ENCODE measurements at regions not wholly inside any gene's neighbourhood (a gene's known extent, or its start where the extent isn't known, plus 50 kb on each side); places are given as distances from the start of the nearest gene placed in this dataset.

DNA sequence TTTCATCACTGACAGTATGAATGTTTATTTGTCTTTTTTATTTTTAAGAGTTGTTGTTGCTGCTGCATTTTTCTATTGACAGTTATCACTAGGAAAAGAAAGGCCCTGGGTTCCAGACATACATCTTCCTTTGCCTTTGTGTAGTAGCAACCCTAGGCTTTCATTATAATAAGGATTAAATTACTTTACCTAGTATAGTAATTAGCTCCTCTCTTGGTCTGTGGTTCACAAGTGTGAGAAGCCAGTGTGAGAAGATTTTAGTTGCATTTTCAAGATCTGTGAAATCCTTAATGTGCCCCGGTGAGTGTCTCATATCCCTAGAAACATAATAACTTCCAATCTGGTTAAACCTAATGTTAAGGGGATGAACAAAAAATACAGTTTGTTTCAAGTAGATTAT, 799.3 kb upstream of the MAP3K7 start:
- H3K4me3 ChIP-seq (ENCODE audit: low read depth, low read length) = no peak overlapping the region
- TF ChIP-seq, protein P1, sequence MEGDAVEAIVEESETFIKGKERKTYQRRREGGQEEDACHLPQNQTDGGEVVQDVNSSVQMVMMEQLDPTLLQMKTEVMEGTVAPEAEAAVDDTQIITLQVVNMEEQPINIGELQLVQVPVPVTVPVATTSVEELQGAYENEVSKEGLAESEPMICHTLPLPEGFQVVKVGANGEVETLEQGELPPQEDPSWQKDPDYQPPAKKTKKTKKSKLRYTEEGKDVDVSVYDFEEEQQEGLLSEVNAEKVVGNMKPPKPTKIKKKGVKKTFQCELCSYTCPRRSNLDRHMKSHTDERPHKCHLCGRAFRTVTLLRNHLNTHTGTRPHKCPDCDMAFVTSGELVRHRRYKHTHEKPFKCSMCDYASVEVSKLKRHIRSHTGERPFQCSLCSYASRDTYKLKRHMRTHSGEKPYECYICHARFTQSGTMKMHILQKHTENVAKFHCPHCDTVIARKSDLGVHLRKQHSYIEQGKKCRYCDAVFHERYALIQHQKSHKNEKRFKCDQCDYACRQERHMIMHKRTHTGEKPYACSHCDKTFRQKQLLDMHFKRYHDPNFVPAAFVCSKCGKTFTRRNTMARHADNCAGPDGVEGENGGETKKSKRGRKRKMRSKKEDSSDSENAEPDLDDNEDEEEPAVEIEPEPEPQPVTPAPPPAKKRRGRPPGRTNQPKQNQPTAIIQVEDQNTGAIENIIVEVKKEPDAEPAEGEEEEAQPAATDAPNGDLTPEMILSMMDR (IDR thresholded peaks at IDR 0.05; ENCODE audit: borderline replicate concordance, insufficient read depth, low read depth, low read length) = no peak

DNA sequence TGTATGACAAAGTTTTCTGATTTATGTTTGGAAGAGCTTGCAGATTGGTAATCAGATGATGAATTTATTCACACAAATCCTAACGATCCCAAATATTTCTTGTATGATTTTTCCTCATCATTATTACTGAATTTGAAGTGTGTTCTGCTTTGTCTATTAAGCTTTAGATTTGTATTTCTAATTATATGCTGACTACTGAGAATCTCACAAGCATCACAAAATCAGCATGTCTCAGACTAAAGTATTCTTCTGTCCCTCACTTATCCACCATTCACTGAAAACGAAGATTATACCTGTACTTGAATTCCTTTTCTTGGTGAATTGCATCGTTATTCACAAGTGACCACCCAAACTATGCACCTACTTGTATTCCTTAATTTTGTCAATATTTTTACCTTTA, 796.3 kb upstream of the MAP3K7 start:
- TF ChIP-seq, protein P1 (IDR thresholded peaks at IDR 0.05; ENCODE audit: borderline replicate concordance, insufficient read depth, low read depth, low read length) = no peak
- H3K4me3 ChIP-seq (ENCODE audit: low read depth, low read length) = no peak overlapping the region

DNA sequence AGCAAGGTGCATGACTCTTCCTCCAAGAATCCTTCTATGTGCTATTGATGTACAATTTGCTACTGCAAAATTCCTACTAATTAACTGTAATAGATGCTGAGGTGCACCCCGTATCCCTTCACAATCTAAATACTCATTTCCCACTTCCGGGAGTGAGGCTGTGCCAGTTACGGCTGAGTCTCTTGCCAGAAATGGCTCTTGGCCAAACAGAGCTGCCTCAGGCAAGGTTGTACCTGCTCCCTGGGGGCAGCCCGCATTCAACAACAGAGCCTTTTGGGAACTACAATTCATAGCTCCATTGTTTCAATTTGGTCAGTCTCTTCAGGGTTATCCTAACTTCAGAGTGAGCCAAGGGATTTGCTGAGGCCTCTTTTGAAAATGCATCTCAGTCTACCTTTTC, 789.8 kb upstream of the MAP3K7 start:
- TF ChIP-seq, protein P1 (IDR thresholded peaks at IDR 0.05; ENCODE audit: borderline replicate concordance, insufficient read depth, low read depth, low read length) = no peak
- no peak overlapping the region for H3K4me3 ChIP-seq (ENCODE audit: low read depth, low read length)

DNA sequence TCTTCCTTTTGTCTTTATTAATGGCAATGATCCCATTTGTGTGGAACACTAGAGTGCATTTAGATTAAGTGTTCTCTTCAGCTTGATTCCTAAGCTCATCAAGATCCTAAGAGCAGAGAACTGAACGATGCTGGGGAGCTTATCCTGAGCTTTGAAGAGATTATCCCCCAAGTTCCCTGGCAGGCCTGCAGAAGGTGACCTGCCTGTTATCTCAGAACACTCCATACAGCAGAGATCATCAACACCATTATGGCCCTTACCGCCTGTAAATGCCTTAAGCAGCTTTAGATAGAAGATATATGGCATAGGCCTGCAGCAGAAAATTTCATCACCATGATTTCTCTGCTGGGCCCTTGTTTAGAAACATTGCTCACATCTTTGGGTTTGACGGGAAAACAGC, 779.9 kb upstream of the MAP3K7 start:
- TF ChIP-seq, protein P1 (IDR thresholded peaks at IDR 0.05; ENCODE audit: borderline replicate concordance, insufficient read depth, low read depth, low read length) = no peak
- H3K4me3 ChIP-seq (ENCODE audit: low read depth, low read length) = no peak overlapping the region

DNA sequence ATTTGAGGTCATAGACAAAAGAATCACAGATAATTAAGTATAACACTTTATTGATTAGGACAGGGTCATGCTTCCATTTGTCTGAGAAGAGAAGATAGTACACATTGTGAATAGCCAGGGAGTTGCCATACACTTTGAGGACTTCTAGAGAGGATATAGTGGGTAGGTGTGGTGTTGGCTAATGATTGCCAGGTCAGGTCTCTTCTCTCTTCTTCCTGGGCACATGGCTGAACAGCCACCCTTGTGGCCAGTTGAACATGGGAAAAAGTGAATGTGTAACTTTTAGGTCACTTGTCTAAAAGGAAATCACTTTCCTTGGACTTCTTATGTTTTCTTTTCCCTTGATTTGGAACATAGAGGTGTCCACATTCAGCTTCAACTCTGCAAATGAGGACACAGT, 772.1 kb upstream of the MAP3K7 start:
- TF ChIP-seq, protein P1 (IDR thresholded peaks at IDR 0.05; ENCODE audit: borderline replicate concordance, insufficient read depth, low read depth, low read length) = no peak
- H3K4me3 ChIP-seq (ENCODE audit: low read depth, low read length) = no peak overlapping the region

DNA sequence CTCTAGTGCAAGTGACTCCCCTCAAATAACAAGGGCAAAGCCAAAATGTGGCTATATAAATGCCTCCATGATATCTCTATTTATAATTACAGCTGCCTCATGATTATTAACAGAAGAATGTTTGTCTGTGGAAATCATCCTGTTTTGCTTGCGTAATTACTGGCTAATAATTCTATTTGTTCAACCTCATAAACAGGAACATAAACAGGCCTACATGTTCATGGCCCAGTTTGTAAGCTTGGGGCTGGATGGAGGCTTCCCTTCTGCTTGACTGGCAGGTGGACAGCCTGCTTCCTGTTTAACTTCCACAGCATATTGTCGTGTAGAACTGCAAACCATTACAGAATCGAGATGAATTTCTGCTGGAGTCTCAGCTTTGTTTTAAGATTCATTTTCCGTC, 766.0 kb upstream of the MAP3K7 start:
- TF ChIP-seq, protein P1 (IDR thresholded peaks at IDR 0.05; ENCODE audit: borderline replicate concordance, insufficient read depth, low read depth, low read length) = no peak
- H3K4me3 ChIP-seq (ENCODE audit: low read depth, low read length) = no peak overlapping the region

DNA sequence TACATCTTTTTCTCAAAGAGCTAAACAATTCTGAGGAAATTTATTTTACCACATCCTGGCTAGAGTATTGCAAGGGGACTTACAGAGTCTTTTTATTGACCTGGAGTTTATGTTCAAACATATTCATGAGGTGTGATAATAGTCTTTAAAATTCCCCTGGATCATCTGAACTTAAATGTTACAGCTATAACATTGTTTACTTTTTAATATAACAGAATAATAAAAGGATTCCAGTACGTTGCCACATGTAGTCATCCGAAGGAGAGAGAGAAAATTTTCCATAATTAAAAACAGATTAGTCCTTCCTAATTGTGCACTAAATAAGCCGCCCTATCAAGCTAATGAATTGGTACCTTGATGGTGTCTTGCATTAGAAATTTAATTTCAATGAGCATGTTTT, 765.4 kb upstream of the MAP3K7 start:
- TF ChIP-seq, protein P1 (IDR thresholded peaks at IDR 0.05; ENCODE audit: borderline replicate concordance, insufficient read depth, low read depth, low read length) = no peak
- H3K4me3 ChIP-seq (ENCODE audit: low read depth, low read length) = no peak overlapping the region

Data from GM12875 (cell line).